IMR-90 (cell line): ENCODE measurements at regions not wholly inside any gene's neighbourhood (a gene's known extent, or its start where the extent isn't known, plus 50 kb on each side); places are given as distances from the start of the nearest gene placed in this dataset.

ENCODE experiments used
- ATAC-seq: fragments of 200-7000 bp; cut with Tn5 transposase; 2 replicates; pipeline ENCODE4 v1.9.1; 2020; ENCODE audit warnings: low read depth, mild to moderate bottlenecking, moderate library complexity
- BruUV-seq: library from RNA; stranded (reverse); fragments of 400-500 nt; replicated peaks from 2 replicates; lab custom pipeline; 2021; lab: Mats Ljungman, UMichigan
- CTCF ChIA-PET: fragments of 300-600 bp; formaldehyde crosslinking; extraction: SDS; loops from one replicate; lab custom pipeline; 2021; ENCODE audit warnings: antibody characterized with exemption; lab: Yijun Ruan, JAX
- POLR2A ChIA-PET: fragments of 300-600 bp; sonication (Branson Sonifier 250); formaldehyde crosslinking; loops from one replicate; lab custom pipeline; 2022; ENCODE audit warnings: antibody characterized with exemption; ENCODE audit not compliant: unreplicated experiment; lab: Charles Lee
- DNase-seq: peaks from one replicate; pipeline ENCODE4 v3.0.0; 2013
- H2AFZ ChIP-seq: replicated peaks from 2 replicates; pipeline ENCODE3; 2013; ENCODE audit warnings: low read length, mild to moderate bottlenecking; ENCODE audit not compliant: poor library complexity
- H2AK5ac ChIP-seq: 2 replicates; pipeline ENCODE4 v1.6.1; 2013; ENCODE audit warnings: low read depth, low read length, inconsistent platforms
- H2AK9ac ChIP-seq: replicated peaks from 2 replicates; pipeline ENCODE3; 2013; ENCODE audit warnings: mild to moderate bottlenecking, low read depth, low read length, moderate library complexity; ENCODE audit not compliant: poor library complexity
- H2BK120ac ChIP-seq: 2 replicates; pipeline ENCODE4 v1.6.1; 2013; ENCODE audit warnings: low read depth, low read length, inconsistent platforms
- H2BK15ac ChIP-seq: 3 replicates; pipeline ENCODE4 v1.6.1; 2013; ENCODE audit warnings: low read depth, low read length, inconsistent platforms
- H2BK20ac ChIP-seq: 2 replicates; pipeline ENCODE4 v1.6.1; 2013; ENCODE audit warnings: low read depth, mild to moderate bottlenecking, inconsistent platforms, low read length, moderate library complexity
- H2BK5ac ChIP-seq: 2 replicates; pipeline ENCODE4 v1.6.1; 2013; ENCODE audit warnings: mild to moderate bottlenecking, low read depth, low read length, inconsistent platforms; ENCODE audit not compliant: poor library complexity, severe bottlenecking
- H3K14ac ChIP-seq: replicated peaks from 2 replicates; pipeline ENCODE4 v1.6.1; 2013; ENCODE audit warnings: low read depth, low read length, inconsistent platforms
- H3K18ac ChIP-seq: 2 replicates; pipeline ENCODE4 v1.6.1; 2013; ENCODE audit warnings: low read depth, low read length, control low read depth
- H3K23ac ChIP-seq: 2 replicates; pipeline ENCODE4 v1.6.1; 2013; ENCODE audit warnings: low read depth, low read length, inconsistent platforms
- H3K27ac ChIP-seq: 2 replicates; pipeline ENCODE4 v1.5.1; 2013; ENCODE audit warnings: mild to moderate bottlenecking, control low read depth, low read length; ENCODE audit not compliant: insufficient read depth
- H3K27me3 ChIP-seq: 2 replicates; pipeline ENCODE4 v1.6.1; 2013; ENCODE audit warnings: low read length; ENCODE audit not compliant: control insufficient read depth, insufficient read depth
- H3K36me3 ChIP-seq: 2 replicates; pipeline ENCODE4 v1.6.1; 2013; ENCODE audit warnings: low read length, mixed read lengths; ENCODE audit not compliant: control insufficient read depth, insufficient read depth
- H3K4ac ChIP-seq: 2 replicates; pipeline ENCODE4 v1.6.1; 2013; ENCODE audit warnings: low read depth, low read length, inconsistent platforms
- H3K4me1 ChIP-seq: 2 replicates; pipeline ENCODE4 v1.6.1; 2013; ENCODE audit warnings: low read length, mixed read lengths; ENCODE audit not compliant: control insufficient read depth, insufficient read depth
- H3K4me2 ChIP-seq: 2 replicates; pipeline ENCODE4 v1.6.1; 2013; ENCODE audit warnings: low read depth, mild to moderate bottlenecking, control low read depth, low read length, moderate library complexity
- H3K4me3 ChIP-seq: 2 replicates; pipeline ENCODE4 v1.5.1; 2013; ENCODE audit warnings: low read depth, mild to moderate bottlenecking, control low read depth, low read length, moderate library complexity; ENCODE audit not compliant: insufficient read depth
- H3K56ac ChIP-seq: 2 replicates; pipeline ENCODE4 v1.6.1; 2013; ENCODE audit warnings: low read length, inconsistent platforms; ENCODE audit not compliant: insufficient read depth; ENCODE audit errors: extremely low read depth
- H3K79me1 ChIP-seq, 2 experiments: 2 replicates each; pipeline ENCODE4 v1.6.1; 2013; ENCODE audit warnings: low read length in 2 of 2, inconsistent platforms in 1 of 2, low read depth in 1 of 2
- H3K9ac ChIP-seq: 2 replicates; pipeline ENCODE4 v1.6.1; 2013; ENCODE audit warnings: low read depth, low read length, control low read depth
- H3K9me1 ChIP-seq: 2 replicates; pipeline ENCODE4 v1.6.1; 2013; ENCODE audit warnings: low read length, inconsistent platforms; ENCODE audit not compliant: insufficient read depth
- H3K9me3 ChIP-seq: 2 replicates; pipeline ENCODE4 v1.6.1; 2013; ENCODE audit warnings: low read length; ENCODE audit not compliant: control insufficient read depth, insufficient read depth
- H4K20me1 ChIP-seq: 2 replicates; pipeline ENCODE4 v1.6.1; 2013; ENCODE audit warnings: low read length, inconsistent platforms; ENCODE audit not compliant: insufficient read depth
- H4K5ac ChIP-seq: 2 replicates; pipeline ENCODE4 v1.6.1; 2013; ENCODE audit warnings: mild to moderate bottlenecking, low read depth, low read length, control low read depth
- H4K8ac ChIP-seq, 2 experiments: 2 replicates each; pipeline ENCODE4 v1.6.1; 2013; ENCODE audit warnings: low read depth in 2 of 2, low read length in 2 of 2, control low read depth in 1 of 2, inconsistent platforms in 1 of 2
- H4K91ac ChIP-seq: 2 replicates; pipeline ENCODE4 v1.6.1; 2013; ENCODE audit warnings: low read depth, low read length, inconsistent platforms; ENCODE audit not compliant: insufficient read depth
- CHD1 ChIP-seq: IDR thresholded peaks from 2 replicates; pipeline ENCODE4 v1.6.1; 2012; ENCODE audit warnings: low read depth, low read length, improper control_type of control experiment
- CTCF ChIP-seq: conservative IDR thresholded peaks from 2 replicates; pipeline ENCODE4 v1.5.1; 2012; ENCODE audit warnings: mild to moderate bottlenecking, low read depth, low read length, improper control_type of control experiment
- POLR2A ChIP-seq: IDR thresholded peaks from 2 replicates; pipeline ENCODE4 v1.6.1; 2012; ENCODE audit warnings: mild to moderate bottlenecking, low read depth, low read length
- WGBS, 2 experiments: methylation state at CpG; one replicate each; pipeline versions ENCODE4 v1.1.5 to v1.1.7; 2013; ENCODE audit warnings: missing lambda C conversion rate in 2 of 2; ENCODE audit not compliant: insufficient read length in 1 of 2; ENCODE audit errors: extremely low coverage in 2 of 2; 5-methylcytosine and 5-hydroxymethylcytosine counted together
- dilution Hi-C: fragments of 300-500 bp; cut with HindIII; formaldehyde crosslinking; loops from one replicate; pipeline ENCODE4 v1.14.3; 2018; ENCODE audit warnings: low sequenced_read_pairs; ENCODE audit not compliant: unreplicated experiment
- in situ Hi-C: fragments of 300-500 bp; cut with MboI; formaldehyde crosslinking; loops from 3 replicates; pipeline ENCODE4 v1.14.3; 2019; ENCODE audit warnings: low sequenced_read_pairs, inconsistent platforms, mixed read lengths
- intact Hi-C: fragments of 100-400 bp; cut with micrococcal nuclease; formaldehyde crosslinking; loops from 2 replicates; pipeline ENCODE4 v1.10.0; 2022

GRCh38 chrX:25079020-25079419 is 63.3 kb upstream of the ARX start:
- Histone ChIP-seq H3K27me3 (no peaks in the 10 kb centered on the region), H2BK120ac (no peak overlapping the region), H3K18ac (no peak overlapping the region), H2AK9ac (no peak overlapping the region), H2BK20ac (no peak overlapping the region), H4K5ac (no peak overlapping the region), H3K79me1 (no peaks in the 10 kb centered on the region), H3K9me3 (no peaks in the 10 kb centered on the region), H3K23ac (no peak overlapping the region), H3K4me2 (no peak overlapping the region), H4K8ac (no peak overlapping the region), H2AFZ (no peak overlapping the region), H3K14ac (no peak overlapping the region), H3K4ac (no peak overlapping the region), H3K9me1 (no peaks in the 10 kb centered on the region), H4K20me1 (no peaks in the 10 kb centered on the region), H2BK15ac (no peak overlapping the region), H2BK5ac (no peak overlapping the region), H3K4me1 (no peaks in the 10 kb centered on the region), H3K27ac (no peak overlapping the region), H4K91ac (no peak overlapping the region), H3K56ac (no peak overlapping the region), H3K4me3 (no peak overlapping the region), H3K36me3 (no peaks in the 10 kb centered on the region), H3K9ac (no peak overlapping the region), H2AK5ac (no peak overlapping the region)
- intact Hi-C loops (no loop called here), dilution Hi-C loops (no loop called here), in situ Hi-C loops (no loop called here)
- TF ChIP-seq CHD1 (no peak), CTCF (no peak), POLR2A (no peak)
- POLR2A ChIA-PET, result no interaction called here
- DNase-seq (no peak), ATAC-seq (no peak)
- no TSS peak for BruUV-seq
- CTCF ChIA-PET, result interaction anchor here (0.6 kb wide), 1 partner anchor 12 kb away, joined by 4 read pairs; no protein-coding TSS in a partner anchor
- no CpG with 5 or more reads among the region's 3 CpGs for WGBS, 2 experiments
